Activated CD8-positive, alpha-beta memory T cell treated with anti-CD3 and anti-CD28 coated beads, Interleukin-2, amount 50 U/mL, for 1 hour (primary cell): ENCODE measurements at regions not wholly inside any gene's neighbourhood (a gene's known extent, or its start where the extent isn't known, plus 50 kb on each side); places are given as distances from the start of the nearest gene placed in this dataset.
"Not testable (repeated sequence)": the region's sequence is repeated elsewhere in the genome, so short reads cannot be mapped to it uniquely, and the experiment has no call there.

Experiments used
- DNase-seq: peaks from one replicate; pipeline ENCODE4 v3.0.0-alpha.2; 2020; ENCODE audit errors: extremely low read depth

DNA sequence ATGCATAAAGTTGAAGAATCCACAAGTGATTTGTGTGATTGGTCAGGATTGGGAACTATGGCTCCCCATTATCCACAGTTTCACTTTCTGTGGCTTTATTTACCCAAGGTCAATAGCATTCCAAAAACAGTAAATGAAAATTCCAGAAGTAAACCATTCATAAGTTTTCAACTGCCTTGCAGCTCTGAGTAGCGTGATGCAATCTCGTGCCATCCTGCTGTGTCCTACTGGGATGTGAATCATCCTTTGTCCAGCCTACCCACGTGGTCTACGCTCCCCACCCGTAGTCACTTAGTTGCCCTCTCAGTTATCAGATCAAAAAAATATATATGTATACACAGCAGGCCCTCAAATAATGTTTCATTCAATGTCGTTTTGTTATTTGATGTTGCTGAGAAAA, 89.0 kb upstream of the DLGAP1 start:
- no peak for DNase-seq

DNA sequence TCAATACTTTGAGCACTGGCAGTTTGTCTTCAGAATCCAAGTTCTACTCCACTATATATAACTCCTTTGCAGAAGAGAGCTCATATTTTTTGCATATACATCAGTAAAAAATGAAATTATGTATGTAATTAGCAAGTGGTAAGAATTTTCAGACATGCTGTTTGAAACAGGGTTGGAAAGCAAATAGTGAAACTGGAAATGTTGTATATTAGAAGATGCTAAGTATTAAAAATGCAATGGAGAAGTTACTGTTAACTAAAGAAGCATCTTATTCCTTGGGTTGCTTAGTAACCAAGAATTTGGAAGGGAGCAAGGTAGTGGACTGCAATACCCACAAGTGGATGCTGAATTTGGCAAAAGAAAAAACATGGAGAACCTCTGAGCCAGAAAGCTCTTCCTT, 88.6 kb upstream of the DLGAP1 start:
- no peak for DNase-seq

DNA sequence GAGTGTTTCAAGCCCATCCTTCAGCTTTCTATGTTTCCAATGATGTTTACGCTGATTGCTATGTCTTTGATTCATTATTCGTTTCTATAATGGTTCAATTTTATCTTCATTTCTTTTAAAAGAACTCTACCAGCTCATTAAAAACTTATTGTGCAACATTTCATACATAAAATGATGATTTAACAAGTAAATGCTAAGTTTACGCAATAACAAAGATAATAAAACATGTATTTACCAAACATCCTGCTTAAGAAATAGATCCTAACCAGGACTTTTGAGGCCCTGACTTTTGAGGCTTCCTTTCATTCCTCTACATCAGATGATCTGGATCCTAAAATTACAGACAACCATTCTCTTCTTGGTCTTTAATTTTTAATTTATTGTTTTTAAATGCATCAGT, 86.5 kb upstream of the DLGAP1 start:
- DNase-seq: no peak

DNA sequence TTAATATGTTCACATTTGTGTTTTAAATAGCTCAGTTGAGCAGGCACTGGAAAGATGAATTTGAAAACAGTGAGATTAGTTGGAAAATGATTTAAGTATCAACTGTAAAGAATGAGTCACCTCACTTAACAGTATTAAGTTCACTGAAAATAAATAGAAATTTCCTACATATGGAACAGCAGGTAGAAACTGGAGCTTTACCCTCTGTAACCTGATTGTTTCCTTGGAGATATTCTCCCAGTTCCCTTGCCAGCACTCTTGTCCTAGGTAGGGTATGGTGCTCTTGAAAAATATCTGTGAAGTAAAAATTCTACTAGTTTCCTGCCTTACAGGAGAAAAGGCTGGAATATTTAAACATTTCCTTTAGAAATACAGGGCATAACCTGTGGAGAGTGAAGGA, 81.3 kb upstream of the DLGAP1 start:
- DNase-seq: no peak

DNA sequence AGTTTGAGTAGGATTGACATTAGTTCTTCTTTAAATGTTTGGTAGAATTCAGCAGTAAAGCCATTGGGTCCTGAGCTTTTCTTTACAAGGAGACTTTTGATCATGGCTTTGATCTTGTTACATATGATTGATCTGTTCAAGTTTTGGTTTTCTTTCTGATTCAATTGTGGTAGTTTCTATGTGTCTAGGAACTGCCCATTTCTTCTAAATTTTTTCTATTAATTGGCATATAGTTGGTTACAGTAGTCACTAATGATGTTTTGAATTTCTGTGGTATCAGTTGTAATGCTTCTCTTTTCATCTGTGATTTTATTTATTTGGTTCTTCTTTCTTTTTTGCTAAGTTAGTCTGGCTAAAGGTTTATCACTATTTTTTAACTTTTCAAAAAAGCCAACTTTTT, 73.3 kb upstream of the DLGAP1 start:
- DNase-seq: no peak

DNA sequence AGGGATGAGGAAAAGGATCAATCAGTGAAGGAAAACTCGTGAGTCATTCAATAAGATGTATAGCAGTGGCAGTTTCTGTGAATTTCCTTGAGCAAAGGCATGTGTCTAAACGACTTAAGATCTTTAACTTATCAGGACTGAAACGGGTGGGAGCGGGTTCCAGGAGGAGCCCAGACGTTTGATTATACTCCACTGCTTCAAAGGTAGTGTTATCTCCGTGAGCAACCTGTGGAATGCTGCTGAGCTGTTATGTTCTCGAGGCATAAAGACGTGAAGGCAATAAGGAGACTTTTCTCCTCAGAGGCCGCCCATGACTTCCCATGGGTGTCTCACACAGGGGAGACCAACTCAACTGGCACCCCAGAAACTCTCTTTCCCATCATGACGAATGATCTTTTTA, 72.7 kb upstream of the DLGAP1 start:
- DNase-seq: not testable (repeated sequence)

DNA sequence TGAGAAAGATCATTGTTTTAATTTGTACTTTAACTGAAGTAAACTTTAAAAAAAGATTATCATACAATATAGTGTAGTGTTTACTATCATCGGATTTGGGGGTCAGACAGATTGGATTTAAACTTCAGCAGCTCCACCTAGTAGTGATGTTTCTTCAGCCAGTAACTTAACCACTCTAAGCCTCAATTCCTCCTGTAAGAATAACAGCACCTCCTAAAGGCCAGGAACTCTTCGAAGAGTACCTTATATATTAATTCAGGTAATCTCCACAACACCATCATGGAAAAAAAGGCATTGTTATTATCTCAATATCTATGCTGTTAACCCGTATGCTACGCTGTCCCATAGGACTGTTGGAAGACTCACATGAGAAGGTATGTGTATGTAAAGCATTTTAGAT, 69.0 kb upstream of the DLGAP1 start:
- no peak for DNase-seq

DNA sequence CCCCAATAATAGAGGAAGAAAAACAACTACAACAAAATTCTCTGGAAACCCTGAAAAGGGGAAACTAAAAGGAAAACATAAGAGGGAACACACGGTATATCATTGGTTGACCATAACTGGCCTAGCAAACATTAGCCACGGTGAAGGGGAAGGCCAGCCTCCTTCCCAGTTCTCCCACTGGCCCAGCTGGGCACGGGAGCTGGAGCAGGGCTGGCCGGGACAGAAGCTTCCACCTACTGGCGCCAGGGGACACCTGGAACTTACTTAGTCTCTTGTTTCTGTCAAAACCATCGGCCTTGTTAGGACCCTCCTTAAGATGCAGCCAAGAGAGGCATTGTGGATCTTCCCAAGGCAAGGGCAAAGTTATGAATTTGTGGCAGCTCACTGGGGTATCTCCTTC, 56.1 kb upstream of the DLGAP1 start:
- no peak for DNase-seq

DNA sequence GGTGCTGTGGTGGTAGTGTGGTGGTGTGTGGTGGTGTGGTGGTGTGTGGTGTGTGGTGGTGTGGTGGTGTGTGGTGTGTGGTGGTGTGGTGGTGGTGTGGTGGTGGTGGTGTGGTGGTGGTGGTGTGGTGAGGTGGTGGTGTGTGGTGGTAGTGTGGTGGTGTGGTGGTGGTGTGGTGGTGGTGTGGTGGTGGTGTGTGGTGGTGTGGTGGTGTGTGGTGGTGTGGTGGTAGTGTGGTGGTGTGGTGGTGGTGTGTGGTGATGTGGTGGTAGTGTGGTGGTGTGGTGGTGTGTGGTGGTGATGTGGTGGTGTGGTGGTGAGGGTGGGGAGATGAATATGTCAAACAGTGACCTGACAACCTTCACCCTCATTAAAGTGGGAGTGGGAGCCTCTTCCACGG, 55.6 kb upstream of the DLGAP1 start:
- no peak for DNase-seq

DNA sequence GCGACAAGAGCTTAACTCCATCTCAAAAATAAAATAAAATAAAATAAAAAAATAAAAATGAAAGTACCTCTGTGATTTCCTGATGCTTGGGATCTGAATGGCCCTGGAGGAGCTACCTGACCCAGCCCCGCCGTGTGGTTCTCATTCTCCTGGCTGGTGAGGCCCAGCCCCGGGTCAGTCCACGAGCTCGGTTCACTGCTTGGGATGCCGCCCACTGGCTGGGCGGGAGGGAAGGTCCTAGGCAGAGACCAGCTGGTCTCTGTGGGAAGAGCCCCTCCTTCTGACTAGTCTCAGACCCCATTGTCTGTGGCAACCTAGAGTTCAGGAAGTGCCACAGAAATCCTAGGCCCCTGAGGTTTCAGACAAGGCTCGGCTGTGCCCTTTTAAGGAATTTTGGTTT, 55.1 kb upstream of the DLGAP1 start:
- DNase-seq: no peak
